Activated CD4-positive, alpha-beta T cell treated with anti-CD3 and anti-CD28 coated beads, Interleukin-2, amount 50 U/mL, for 48 hours (primary cell): ENCODE measurements at regions not wholly inside any gene's neighbourhood (a gene's known extent, or its start where the extent isn't known, plus 50 kb on each side); places are given as distances from the start of the nearest gene placed in this dataset.

Experiments
- DNase-seq, 2 experiments: peaks; one replicate each; pipeline ENCODE4 v3.0.0-alpha.2; 2020

- no peak for DNase-seq
Measured at GRCh38 chr3:145983101-145983500, 177.9 kb downstream of the PLOD2 start.
